ENCODE measurements at regions not wholly inside any gene's neighbourhood (a gene's known extent, or its start where the extent isn't known, plus 50 kb on each side); places are given as distances from the start of the nearest gene placed in this dataset.

DNA sequence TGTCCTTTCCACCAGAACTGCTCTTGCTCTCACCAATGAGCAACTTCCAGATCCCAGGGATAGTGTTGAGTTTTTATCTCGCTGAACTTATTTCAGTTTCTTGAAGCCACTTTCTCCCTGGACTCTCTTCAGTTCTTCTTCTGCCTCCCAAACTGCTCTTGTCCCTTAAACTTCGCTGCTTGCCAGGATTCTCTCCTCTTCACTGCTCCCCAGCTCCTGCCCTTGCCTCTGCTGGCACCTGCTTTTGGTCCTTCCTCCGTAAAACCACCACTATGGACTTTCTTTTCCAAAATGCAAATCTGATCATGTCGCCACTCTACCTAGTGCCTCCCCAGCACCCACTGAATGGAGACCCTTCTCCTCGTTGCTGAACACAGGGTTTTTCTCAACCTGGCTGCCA lies 92.8 kb upstream of the PALS2 start:
- TF ChIP-seq POLR2AphosphoS5 (IDR thresholded peaks at IDR 0.05; ENCODE audit: low read length) (no peak), ZSCAN29 (IDR thresholded peaks at IDR 0.05) (no peak), YY1 (IDR thresholded peaks at IDR 0.05; ENCODE audit: low read depth, low read length) (no peak), GABPA (IDR thresholded peaks at IDR 0.05; ENCODE audit: low read depth) (no peak), POLR2AphosphoS2 (IDR thresholded peaks at IDR 0.05; ENCODE audit: low read depth, low read length) (no peak), SRF (IDR thresholded peaks at IDR 0.05; ENCODE audit: low read depth in 2 of 2, low read length in 2 of 2) (no peak), CBX5 (IDR thresholded peaks at IDR 0.05; ENCODE audit: low read depth) (no peak), HCFC1 (IDR thresholded peaks at IDR 0.05; ENCODE audit: low read length) (no peak), TAF1 (IDR thresholded peaks at IDR 0.05; ENCODE audit: borderline replicate concordance, low read depth, low read length) (no peak), FOXM1 (IDR thresholded peaks at IDR 0.05; ENCODE audit: low read depth, low read length) (no peak)
- TF ChIP-seq, protein P1, sequence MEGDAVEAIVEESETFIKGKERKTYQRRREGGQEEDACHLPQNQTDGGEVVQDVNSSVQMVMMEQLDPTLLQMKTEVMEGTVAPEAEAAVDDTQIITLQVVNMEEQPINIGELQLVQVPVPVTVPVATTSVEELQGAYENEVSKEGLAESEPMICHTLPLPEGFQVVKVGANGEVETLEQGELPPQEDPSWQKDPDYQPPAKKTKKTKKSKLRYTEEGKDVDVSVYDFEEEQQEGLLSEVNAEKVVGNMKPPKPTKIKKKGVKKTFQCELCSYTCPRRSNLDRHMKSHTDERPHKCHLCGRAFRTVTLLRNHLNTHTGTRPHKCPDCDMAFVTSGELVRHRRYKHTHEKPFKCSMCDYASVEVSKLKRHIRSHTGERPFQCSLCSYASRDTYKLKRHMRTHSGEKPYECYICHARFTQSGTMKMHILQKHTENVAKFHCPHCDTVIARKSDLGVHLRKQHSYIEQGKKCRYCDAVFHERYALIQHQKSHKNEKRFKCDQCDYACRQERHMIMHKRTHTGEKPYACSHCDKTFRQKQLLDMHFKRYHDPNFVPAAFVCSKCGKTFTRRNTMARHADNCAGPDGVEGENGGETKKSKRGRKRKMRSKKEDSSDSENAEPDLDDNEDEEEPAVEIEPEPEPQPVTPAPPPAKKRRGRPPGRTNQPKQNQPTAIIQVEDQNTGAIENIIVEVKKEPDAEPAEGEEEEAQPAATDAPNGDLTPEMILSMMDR (IDR thresholded peaks at IDR 0.05 in 2 of 3, conservative IDR thresholded peaks at IDR 0.05 in 1 of 3; ENCODE audit: control insufficient read depth in 2 of 3, extremely low read depth in 1 of 3, insufficient read depth in 1 of 3, low read depth in 3 of 3, low read length in 3 of 3): no peak
- TF ChIP-seq, protein P2, sequence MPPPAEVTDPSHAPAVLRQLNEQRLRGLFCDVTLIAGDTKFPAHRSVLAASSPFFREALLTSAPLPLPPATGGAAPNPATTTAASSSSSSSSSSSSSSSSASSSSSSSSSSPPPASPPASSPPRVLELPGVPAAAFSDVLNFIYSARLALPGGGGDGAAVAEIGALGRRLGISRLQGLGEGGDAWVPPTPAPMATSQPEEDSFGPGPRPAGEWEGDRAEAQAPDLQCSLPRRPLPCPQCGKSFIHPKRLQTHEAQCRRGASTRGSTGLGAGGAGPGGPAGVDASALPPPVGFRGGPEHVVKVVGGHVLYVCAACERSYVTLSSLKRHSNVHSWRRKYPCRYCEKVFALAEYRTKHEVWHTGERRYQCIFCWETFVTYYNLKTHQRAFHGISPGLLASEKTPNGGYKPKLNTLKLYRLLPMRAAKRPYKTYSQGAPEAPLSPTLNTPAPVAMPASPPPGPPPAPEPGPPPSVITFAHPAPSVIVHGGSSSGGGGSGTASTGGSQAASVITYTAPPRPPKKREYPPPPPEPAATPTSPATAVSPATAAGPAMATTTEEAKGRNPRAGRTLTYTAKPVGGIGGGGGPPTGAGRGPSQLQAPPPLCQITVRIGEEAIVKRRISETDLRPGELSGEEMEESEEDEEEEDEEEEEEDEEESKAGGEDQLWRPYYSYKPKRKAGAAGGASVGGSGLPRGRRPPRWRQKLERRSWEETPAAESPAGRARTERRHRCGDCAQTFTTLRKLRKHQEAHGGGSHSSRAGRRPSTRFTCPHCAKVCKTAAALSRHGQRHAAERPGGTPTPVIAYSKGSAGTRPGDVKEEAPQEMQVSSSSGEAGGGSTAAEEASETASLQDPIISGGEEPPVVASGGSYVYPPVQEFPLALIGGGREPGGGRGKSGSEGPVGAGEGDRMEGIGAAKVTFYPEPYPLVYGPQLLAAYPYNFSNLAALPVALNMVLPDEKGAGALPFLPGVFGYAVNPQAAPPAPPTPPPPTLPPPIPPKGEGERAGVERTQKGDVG (CRISPR knock-in tag; IDR thresholded peaks at IDR 0.05): no peak
- TF ChIP-seq, protein P3, sequence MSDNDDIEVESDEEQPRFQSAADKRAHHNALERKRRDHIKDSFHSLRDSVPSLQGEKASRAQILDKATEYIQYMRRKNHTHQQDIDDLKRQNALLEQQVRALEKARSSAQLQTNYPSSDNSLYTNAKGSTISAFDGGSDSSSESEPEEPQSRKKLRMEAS (IDR thresholded peaks at IDR 0.05; ENCODE audit: low read depth, low read length): no peak

Measured in GM12878 (cell line).